SK-N-MC (cell line): ENCODE measurements at regions not wholly inside any gene's neighbourhood (a gene's known extent, or its start where the extent isn't known, plus 50 kb on each side); places are given as distances from the start of the nearest gene placed in this dataset.

Source experiments
- DNase-seq: peaks from one replicate; pipeline ENCODE4 v3.0.0-alpha.2; 2011; ENCODE audit warnings: low read depth, low spot score
- H3K27ac ChIP-seq: fragments of 200-600 bp; sonication (generic); 2 replicates; pipeline ENCODE4 v1.5.1; 2016; ENCODE audit warnings: mixed run types
- H3K36me3 ChIP-seq: fragments of 200-600 bp; sonication (generic); 2 replicates; pipeline ENCODE4 v1.6.1; 2017; ENCODE audit warnings: antibody characterized with exemption, low read length, mixed read lengths; ENCODE audit not compliant: insufficient read depth
- H3K4me3 ChIP-seq: fragments of 200-600 bp; sonication (generic); 2 replicates; pipeline ENCODE4 v1.5.1; 2016
- H3K9ac ChIP-seq: fragments of 200-600 bp; sonication (generic); 2 replicates; pipeline ENCODE4 v1.8.0; 2017; ENCODE audit warnings: mixed run types, mixed read lengths; ENCODE audit not compliant: insufficient read length
- H3K9me3 ChIP-seq: fragments of 200-600 bp; sonication (generic); 2 replicates; pipeline ENCODE4 v1.6.1; 2017; ENCODE audit warnings: low read depth, mild to moderate bottlenecking, antibody characterized with exemption, low read length, moderate library complexity, mixed read lengths
- EZH2 ChIP-seq: fragments of 200-600 bp; sonication (generic); IDR thresholded peaks from one replicate; pipeline ENCODE4 v1.6.1; 2017; ENCODE audit warnings: antibody characterized with exemption
- FOXP2 ChIP-seq: optimal IDR thresholded peaks from 2 replicates; pipeline ENCODE3; 2011; ENCODE audit warnings: mild to moderate bottlenecking, moderate library complexity; ENCODE audit not compliant: insufficient read depth; ENCODE audit errors: extremely low read length, control extremely low read depth
- POLR2AphosphoS5 ChIP-seq: IDR thresholded peaks from 2 replicates; pipeline ENCODE4 v1.6.1; 2012; ENCODE audit warnings: mild to moderate bottlenecking, low read depth, low read length, borderline replicate concordance

DNA sequence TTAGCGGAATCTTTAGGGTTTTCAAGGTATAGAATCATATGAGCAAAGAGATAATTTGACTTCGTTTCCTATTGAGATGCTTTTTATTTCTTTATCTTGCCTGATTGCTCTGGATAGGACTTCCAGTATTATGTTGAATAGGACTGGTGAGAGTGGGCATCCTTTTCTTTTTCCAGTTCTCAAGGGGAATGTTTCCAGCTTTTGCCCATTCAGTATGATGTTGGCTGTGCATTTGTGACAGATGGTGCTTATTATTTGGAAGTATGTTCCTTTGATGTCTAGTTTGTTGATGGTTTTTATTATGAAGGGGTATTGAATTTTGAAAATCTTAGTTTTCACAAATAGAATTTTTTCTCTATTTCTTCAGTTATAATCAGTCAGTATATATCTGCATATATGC is 656.6 kb upstream of the MAP3K7 start:
- DNase-seq, result no peak
- no peak overlapping the region for H3K9ac ChIP-seq
- no peaks in the 10 kb centered on the region for H3K36me3 ChIP-seq

DNA sequence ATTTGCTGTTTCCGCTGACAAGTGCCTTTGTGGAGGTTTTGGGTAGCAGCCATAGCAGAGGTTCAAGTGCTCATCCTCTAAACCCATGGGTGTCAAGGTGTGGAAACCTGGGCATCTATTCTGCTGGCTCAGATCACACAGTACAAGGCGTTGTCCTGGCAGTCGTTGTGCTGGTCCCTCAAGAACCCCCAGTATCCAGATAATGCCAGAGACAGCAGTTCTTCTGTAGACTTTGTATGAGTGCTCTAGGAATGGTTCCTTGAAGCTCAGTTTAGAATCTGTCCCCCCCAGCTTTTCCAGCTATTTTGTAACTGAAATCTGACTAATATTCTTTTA is 655.7 kb upstream of the MAP3K7 start:
- H3K9ac ChIP-seq, result no peak overlapping the region
- no peak overlapping the region for H3K4me3 ChIP-seq
- no peaks in the 10 kb centered on the region for H3K9me3 ChIP-seq
- TF ChIP-seq POLR2AphosphoS5, result no peak
- no peak for TF ChIP-seq EZH2
- no peak for TF ChIP-seq FOXP2
- H3K27ac ChIP-seq, result no peak overlapping the region
- no peaks in the 10 kb centered on the region for H3K36me3 ChIP-seq
- no peak for DNase-seq

More for the DNA sequence above, 656.6 kb upstream of the MAP3K7 start:
- Histone ChIP-seq H3K27ac (no peak overlapping the region), H3K9me3 (no peaks in the 10 kb centered on the region), H3K4me3 (no peak overlapping the region)
- TF ChIP-seq POLR2AphosphoS5 (no peak), EZH2 (no peak), FOXP2 (no peak)

DNA sequence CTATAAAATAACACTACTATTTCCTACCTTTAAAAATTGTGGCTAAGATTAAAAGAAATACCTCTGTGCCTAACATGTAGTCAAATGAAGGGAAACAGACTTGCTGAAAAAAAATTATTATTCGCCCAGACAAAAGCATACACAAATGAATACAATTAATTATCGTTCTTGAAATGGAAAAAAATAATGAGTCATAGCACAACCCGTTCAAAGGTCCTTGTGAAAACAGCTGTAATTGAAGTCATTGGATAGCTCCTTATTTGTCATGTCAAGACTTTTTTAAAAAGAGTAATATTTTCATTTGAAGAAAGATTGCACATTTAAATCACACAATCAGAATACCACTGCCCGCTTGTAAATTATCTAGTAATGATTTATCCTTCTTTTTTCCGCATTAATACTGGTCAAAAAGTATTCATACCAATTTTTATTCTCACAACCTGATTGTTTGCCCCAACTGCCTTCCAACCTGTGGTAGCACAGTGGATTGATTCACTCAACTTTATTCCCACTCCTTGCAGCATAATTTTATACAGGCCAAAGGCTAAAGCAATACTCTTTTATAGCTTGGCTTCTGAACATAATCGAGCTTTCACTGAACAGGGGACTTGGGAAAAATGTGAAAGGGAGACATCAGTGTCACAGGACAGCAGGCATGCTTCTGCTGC is 655.2 kb upstream of the MAP3K7 start:
- H3K9ac ChIP-seq, result no peak overlapping the region
- no peak for DNase-seq
- no peak for TF ChIP-seq POLR2AphosphoS5
- no peak for TF ChIP-seq EZH2

DNA sequence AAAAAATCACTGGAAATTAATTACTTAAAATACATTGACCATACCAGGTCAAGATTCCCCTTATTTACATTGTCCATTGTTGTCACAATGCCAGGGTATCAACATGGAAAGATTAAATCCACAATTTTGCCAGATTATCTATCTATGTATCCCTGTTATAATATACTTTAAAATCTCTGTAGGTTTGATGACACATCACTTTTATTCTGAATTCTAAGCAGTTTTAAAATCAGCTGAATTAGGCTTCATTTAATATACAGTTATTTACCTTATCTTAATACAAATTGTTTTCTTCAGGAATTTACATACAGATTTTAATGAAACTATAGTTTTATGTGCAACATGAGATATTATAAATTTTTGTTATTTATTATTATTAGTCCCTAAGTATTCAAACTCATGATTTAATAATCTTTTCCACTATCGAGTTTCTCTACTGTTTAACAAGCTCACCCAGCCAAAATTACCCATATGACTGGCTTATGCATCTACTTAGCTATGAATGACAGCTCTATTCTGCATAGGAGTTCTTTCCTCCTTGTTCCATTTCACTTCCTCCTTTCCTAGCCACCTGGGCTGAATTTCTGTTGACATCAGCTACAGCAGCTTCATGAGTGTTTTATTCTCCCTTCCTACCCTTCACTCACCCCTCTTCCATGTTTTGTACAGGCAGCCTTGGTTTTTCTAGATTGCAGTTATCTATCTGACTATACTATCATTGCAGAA is 654.2 kb upstream of the MAP3K7 start:
- Histone ChIP-seq H3K9me3 (no peaks in the 10 kb centered on the region), H3K36me3 (no peaks in the 10 kb centered on the region), H3K4me3 (no peak overlapping the region), H3K9ac (no peak overlapping the region), H3K27ac (no peak overlapping the region)
- no peak for DNase-seq
- TF ChIP-seq EZH2, result no peak
- TF ChIP-seq POLR2AphosphoS5, result no peak
- TF ChIP-seq FOXP2, result no peak

More for the DNA sequence above, 655.2 kb upstream of the MAP3K7 start:
- Histone ChIP-seq H3K36me3 (no peaks in the 10 kb centered on the region), H3K4me3 (no peak overlapping the region), H3K27ac (no peak overlapping the region), H3K9me3 (no peaks in the 10 kb centered on the region)

DNA sequence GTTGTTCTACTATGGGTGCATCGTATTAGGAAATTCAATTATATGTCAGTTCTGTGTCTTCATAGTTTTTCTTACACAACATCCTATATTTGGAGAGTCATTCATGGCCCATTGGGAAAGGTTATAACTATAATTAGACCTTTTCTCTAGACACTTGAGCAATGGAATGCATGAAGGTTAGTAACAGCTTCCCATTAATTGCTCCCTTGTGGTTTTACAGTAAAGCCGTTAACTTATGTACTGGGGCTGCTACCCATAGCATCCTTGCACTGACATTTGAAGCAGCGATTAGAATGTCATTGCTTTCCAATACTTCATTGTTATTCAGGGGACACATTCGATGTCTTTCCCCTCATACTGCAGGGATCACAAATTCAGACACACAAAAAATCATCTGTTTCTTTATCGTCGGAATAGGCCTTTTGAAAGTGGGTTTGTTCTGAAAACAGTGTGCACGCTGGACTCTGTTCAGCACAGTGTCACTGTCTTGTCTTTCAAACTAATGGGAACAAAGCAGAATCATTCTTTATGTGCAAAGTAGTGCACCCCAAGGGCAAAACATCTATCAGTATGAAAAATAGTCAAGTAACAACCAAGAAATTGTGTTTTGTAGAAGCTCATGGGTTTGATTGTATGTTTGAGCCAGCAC is 634.3 kb upstream of the MAP3K7 start:
- no peak for DNase-seq
- no peak overlapping the region for H3K27ac ChIP-seq
- TF ChIP-seq POLR2AphosphoS5, result no peak
- TF ChIP-seq FOXP2, result no peak
- TF ChIP-seq EZH2, result no peak

DNA sequence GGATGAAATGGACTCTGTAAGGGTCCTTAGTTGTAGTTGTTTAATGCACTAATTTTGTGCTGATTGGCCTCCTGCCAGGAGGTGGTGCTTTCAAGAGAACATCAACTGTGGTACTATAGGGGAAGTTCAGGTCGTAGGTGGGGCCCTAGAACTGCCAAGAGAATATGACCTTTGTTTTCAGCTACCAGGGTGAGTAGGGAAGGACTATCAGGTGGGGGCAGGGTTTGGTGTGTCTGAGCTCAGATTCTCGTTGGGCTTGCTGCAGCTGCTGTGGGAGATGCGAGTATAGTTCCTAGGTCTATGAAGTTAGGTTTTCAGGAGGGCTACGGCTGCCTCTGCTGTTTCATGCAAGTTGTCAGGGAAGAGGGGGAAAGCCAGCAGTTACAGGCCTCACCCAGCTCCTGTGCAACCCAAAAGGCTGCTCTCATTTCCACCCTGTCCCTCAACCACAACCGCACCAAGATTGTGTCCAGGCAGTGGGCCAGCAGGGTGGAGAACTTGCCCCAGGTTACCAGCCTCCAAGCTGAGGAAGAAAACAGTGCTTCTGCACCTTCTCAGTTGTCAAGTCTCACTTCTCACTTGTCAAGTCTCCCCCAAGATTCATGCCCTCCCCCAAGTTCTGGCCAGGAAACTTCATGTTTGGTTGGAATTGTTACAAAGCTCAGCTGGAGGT is 626.5 kb upstream of the MAP3K7 start:
- no peak overlapping the region for H3K9ac ChIP-seq
- no peak overlapping the region for H3K27ac ChIP-seq
- TF ChIP-seq POLR2AphosphoS5 (no peak), EZH2 (no peak), FOXP2 (no peak)
- H3K9me3 ChIP-seq, result no peaks in the 10 kb centered on the region
- no peak for DNase-seq
- H3K36me3 ChIP-seq, result no peaks in the 10 kb centered on the region
- H3K4me3 ChIP-seq, result no peak overlapping the region

More for the DNA sequence above, 634.3 kb upstream of the MAP3K7 start:
- H3K36me3 ChIP-seq, result no peaks in the 10 kb centered on the region
- H3K9me3 ChIP-seq, result no peaks in the 10 kb centered on the region
- no peak overlapping the region for H3K9ac ChIP-seq
- no peak overlapping the region for H3K4me3 ChIP-seq

DNA sequence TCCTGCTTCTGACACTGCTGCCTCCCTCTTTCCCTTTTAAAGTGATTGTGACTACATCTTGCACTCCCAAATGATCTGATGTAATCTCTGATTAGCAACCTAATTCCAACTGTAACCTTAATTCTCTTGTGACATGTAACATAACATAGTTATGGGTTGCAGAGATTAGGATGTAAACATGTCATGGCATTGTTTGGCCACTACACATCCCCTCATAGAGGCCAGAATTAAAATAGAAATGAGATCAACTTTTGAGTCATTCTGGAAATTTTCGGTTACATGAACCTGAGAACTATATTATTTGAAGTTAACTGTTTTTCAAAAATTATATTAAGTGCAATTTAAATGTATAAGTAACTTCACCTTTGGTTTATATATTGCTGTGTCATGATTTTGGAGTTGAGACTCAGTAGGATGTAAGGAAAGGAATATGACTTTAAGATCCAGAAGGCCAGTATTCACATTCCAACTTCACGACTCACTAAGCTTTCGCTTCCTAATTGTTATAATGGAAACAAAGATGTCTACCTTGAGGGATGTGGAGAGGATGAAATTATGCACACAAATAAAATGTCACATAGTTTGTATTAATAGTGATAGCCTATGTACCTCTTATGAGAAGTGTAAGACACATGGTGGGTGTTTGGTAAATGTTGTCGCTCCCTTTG is 611.9 kb upstream of the MAP3K7 start:
- Histone ChIP-seq H3K36me3 (no peaks in the 10 kb centered on the region), H3K27ac (no peak overlapping the region), H3K4me3 (no peak overlapping the region), H3K9ac (no peak overlapping the region), H3K9me3 (no peaks in the 10 kb centered on the region)
- TF ChIP-seq FOXP2, result no peak
- no peak for TF ChIP-seq EZH2
- no peak for TF ChIP-seq POLR2AphosphoS5
- DNase-seq, result no peak

DNA sequence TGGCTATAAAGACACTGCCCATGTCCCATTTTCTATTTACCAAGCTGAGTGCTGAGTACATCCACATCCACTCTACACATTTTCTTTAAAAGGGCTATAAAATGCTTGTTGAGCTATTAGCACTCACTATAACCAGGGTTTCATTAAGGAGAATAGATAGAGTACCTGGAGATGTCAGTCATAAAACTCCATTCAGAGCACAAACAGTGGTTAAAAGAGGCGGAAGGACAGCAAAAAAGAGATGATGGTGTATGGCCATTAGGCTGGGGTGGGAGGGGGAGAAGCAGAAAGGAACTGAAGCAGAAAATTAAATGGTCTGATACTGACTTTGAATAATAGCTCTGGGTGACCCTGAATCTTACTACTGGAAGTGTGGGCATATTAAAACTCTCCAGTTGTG is 609.9 kb upstream of the MAP3K7 start:
- Histone ChIP-seq H3K27ac (no peak overlapping the region), H3K36me3 (no peaks in the 10 kb centered on the region), H3K9ac (no peak overlapping the region), H3K9me3 (no peaks in the 10 kb centered on the region), H3K4me3 (no peak overlapping the region)
- TF ChIP-seq EZH2 (no peak), FOXP2 (no peak), POLR2AphosphoS5 (no peak)
- DNase-seq, result no peak
